ENCODE measurements at regions not wholly inside any gene's neighbourhood (a gene's known extent, or its start where the extent isn't known, plus 50 kb on each side); places are given as distances from the start of the nearest gene placed in this dataset.
A peak's percentile ranks its signal among the peaks of the same experiment; 100 is the strongest.
"Not testable (repeated sequence)": the region's sequence is repeated elsewhere in the genome, so short reads cannot be mapped to it uniquely, and the experiment has no call there.

GRCh38 chr2:16063955-16064633 is 123.7 kb downstream of the MYCN start:
- ATAC-seq (no peak), DNase-seq (no peak)
- intact Hi-C loops (cut with DNase I), result no loop called here

- ATAC-seq (no peak), DNase-seq (no peak)
- intact Hi-C loops (cut with DNase I), result no loop called here
Measured at GRCh38 chr2:16063251-16063850, 123.0 kb downstream of the MYCN start.

GRCh38 chr2:16062471-16063250 is 122.3 kb downstream of the MYCN start:
- intact Hi-C loops (cut with DNase I), result no loop called here
- no peak for ATAC-seq
- DNase-seq, result no peak

- no peak for DNase-seq
- intact Hi-C loops (cut with DNase I), result no loop called here
- no peak for ATAC-seq
Measured at GRCh38 chr2:16061441-16062217, 121.3 kb downstream of the MYCN start.

GRCh38 chr2:16060936-16061338 is 120.6 kb downstream of the MYCN start:
- no peak for ATAC-seq
- DNase-seq, result no peak
- intact Hi-C loops (cut with DNase I), result no loop called here

GRCh38 chr2:16060125-16060935 is 120.0 kb downstream of the MYCN start:
- ATAC-seq (no peak), DNase-seq (no peak)
- intact Hi-C loops (cut with DNase I), result no loop called here

- intact Hi-C loops (cut with DNase I), result no loop called here
- ATAC-seq, result no peak
- no peak for DNase-seq
Measured at GRCh38 chr2:16059393-16060016, 119.2 kb downstream of the MYCN start.

GRCh38 chr2:16058747-16059358 is 118.5 kb downstream of the MYCN start:
- intact Hi-C loops (cut with DNase I), result no loop called here
- DNase-seq (no peak), ATAC-seq (no peak)

- intact Hi-C loops (cut with DNase I), result no loop called here
- ATAC-seq, result no peak
- no peak for DNase-seq
Measured at GRCh38 chr2:16058256-16058655, 117.9 kb downstream of the MYCN start.

GRCh38 chr2:16057661-16058060 is 117.3 kb downstream of the MYCN start:
- no peak for DNase-seq
- ATAC-seq, result no peak
- intact Hi-C loops (cut with DNase I), result no loop called here

GRCh38 chr2:16055848-16056580 is 115.7 kb downstream of the MYCN start:
- intact Hi-C loops (cut with DNase I), result no loop called here
- ATAC-seq (peak in 1 of 2 donors; percentile 30), DNase-seq (no peak)

- intact Hi-C loops (cut with DNase I), result no loop called here
- DNase-seq (no peak), ATAC-seq (no peak)
Measured at GRCh38 chr2:16053437-16054257, 113.3 kb downstream of the MYCN start.

GRCh38 chr2:16052571-16053052 is 112.3 kb downstream of the MYCN start:
- intact Hi-C loops (cut with DNase I); ATAC-seq; DNase-seq: not testable (repeated sequence)

- ATAC-seq (no peak), DNase-seq (no peak)
- intact Hi-C loops (cut with DNase I), result no loop called here
Measured at GRCh38 chr2:16051841-16052564, 111.7 kb downstream of the MYCN start.

GRCh38 chr2:16050908-16051489 is 110.6 kb downstream of the MYCN start:
- peak; percentile 23 for DNase-seq
- intact Hi-C loops (cut with DNase I), result no loop called here
- ATAC-seq, result peak in 1 of 2 donors; percentile 84

All from left cardiac atrium (tissue), 4 donors.